ENCODE measurements at regions not wholly inside any gene's neighbourhood (a gene's known extent, or its start where the extent isn't known, plus 50 kb on each side); places are given as distances from the start of the nearest gene placed in this dataset.

GRCh38 chr1:184199036-184199435, 147.5 kb downstream of the TSEN15 start:
- TF ChIP-seq CTCF (IDR thresholded peaks at IDR 0.05), result no peak
- TF ChIP-seq POLR2A (IDR thresholded peaks at IDR 0.05), result no peak
